Bronchial epithelial cell (primary cell): ENCODE measurements at regions not wholly inside any gene's neighbourhood (a gene's known extent, or its start where the extent isn't known, plus 50 kb on each side); places are given as distances from the start of the nearest gene placed in this dataset.
A peak's percentile ranks its signal among the peaks of the same experiment; 100 is the strongest.

ENCODE experiments used
- DNase-seq: peaks from one replicate; pipeline ENCODE4 v3.0.0-alpha.2; 2010; ENCODE audit warnings: low read depth
- FAIRE-seq: peaks from 2 replicates; lab custom pipeline; 2011; peaks lifted over from hg19 to GRCh38; lab: Jason Lieb, UNC
- H3K27me3 ChIP-seq: 2 replicates; pipeline ENCODE4 v1.5.1; 2011; ENCODE audit warnings: low read length; ENCODE audit not compliant: control insufficient read depth, insufficient read depth
- H3K36me3 ChIP-seq: 2 replicates; pipeline ENCODE4 v1.5.1; 2011; ENCODE audit warnings: low read length; ENCODE audit not compliant: control insufficient read depth, insufficient read depth
- H3K4me3 ChIP-seq: 2 replicates; pipeline ENCODE4 v1.5.1; 2011; ENCODE audit warnings: mild to moderate bottlenecking, low read depth, low read length, control low read depth
- TF ChIP-seq, protein P1 (sequence below): IDR thresholded peaks from 2 replicates; pipeline ENCODE4 v1.5.1; 2011; ENCODE audit warnings: mild to moderate bottlenecking, moderate library complexity, low read length, control low read depth, inconsistent platforms; ENCODE audit not compliant: insufficient read depth, severe bottlenecking

- Histone ChIP-seq H3K36me3 (no peaks in the 10 kb centered on the region), H3K4me3 (no peak overlapping the region), H3K27me3 (peaks cover 5% of the 10 kb centered on the region)
- FAIRE-seq (no peak), DNase-seq (no peak)
- TF ChIP-seq, protein P1, sequence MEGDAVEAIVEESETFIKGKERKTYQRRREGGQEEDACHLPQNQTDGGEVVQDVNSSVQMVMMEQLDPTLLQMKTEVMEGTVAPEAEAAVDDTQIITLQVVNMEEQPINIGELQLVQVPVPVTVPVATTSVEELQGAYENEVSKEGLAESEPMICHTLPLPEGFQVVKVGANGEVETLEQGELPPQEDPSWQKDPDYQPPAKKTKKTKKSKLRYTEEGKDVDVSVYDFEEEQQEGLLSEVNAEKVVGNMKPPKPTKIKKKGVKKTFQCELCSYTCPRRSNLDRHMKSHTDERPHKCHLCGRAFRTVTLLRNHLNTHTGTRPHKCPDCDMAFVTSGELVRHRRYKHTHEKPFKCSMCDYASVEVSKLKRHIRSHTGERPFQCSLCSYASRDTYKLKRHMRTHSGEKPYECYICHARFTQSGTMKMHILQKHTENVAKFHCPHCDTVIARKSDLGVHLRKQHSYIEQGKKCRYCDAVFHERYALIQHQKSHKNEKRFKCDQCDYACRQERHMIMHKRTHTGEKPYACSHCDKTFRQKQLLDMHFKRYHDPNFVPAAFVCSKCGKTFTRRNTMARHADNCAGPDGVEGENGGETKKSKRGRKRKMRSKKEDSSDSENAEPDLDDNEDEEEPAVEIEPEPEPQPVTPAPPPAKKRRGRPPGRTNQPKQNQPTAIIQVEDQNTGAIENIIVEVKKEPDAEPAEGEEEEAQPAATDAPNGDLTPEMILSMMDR = no peak
Measured at GRCh38 chr5:148720257-148720656, 65.9 kb upstream of the HTR4 start.

- Histone ChIP-seq H3K27me3 (peaks cover 7% of the 10 kb centered on the region), H3K4me3 (no peak overlapping the region), H3K36me3 (no peaks in the 10 kb centered on the region)
- FAIRE-seq = no peak
- no peak for DNase-seq
- TF ChIP-seq, protein P1 = no peak
Measured at GRCh38 chr5:148723143-148723542, 68.8 kb upstream of the HTR4 start.

DNA sequence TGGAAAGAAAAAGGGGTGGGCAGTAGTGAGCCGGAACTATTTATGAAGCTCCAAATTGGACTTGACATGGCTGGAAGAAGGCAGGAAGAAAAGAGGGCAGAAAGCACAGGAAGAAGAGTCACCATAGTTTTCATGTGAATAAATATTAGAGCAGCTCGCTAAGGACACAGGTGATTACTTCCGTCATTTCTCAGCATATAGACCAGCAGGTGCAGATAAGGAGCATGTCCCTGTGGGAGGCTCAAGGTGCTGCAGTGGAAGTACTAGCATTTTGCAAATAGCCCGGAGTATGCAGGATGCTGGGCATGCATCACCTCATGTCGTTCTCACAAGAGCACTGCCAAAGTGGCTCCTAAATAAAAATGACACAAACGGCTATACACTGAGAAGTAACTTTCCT lies 71.3 kb upstream of the HTR4 start:
- DNase-seq (no peak), FAIRE-seq (no peak)
- H3K4me3 ChIP-seq = no peak overlapping the region
- TF ChIP-seq, protein P1 = no peak
- peaks cover 5% of the 10 kb centered on the region for H3K27me3 ChIP-seq
- no peaks in the 10 kb centered on the region for H3K36me3 ChIP-seq

- DNase-seq (no peak), FAIRE-seq (no peak)
- no peak overlapping the region for H3K4me3 ChIP-seq
- H3K36me3 ChIP-seq = no peaks in the 10 kb centered on the region
- H3K27me3 ChIP-seq = peaks cover 4% of the 10 kb centered on the region
- TF ChIP-seq, protein P1 = no peak
Measured at GRCh38 chr5:148729182-148729581, 74.9 kb upstream of the HTR4 start.

GRCh38 chr5:148730270-148730669 lies 75.9 kb upstream of the HTR4 start:
- Histone ChIP-seq H3K27me3 (peaks cover 2% of the 10 kb centered on the region), H3K4me3 (no peak overlapping the region), H3K36me3 (no peaks in the 10 kb centered on the region)
- FAIRE-seq = peak; percentile 23
- TF ChIP-seq, protein P1 = no peak
- DNase-seq = peak; percentile 39
